ENCODE measurements at regions not wholly inside any gene's neighbourhood (a gene's known extent, or its start where the extent isn't known, plus 50 kb on each side); places are given as distances from the start of the nearest gene placed in this dataset.

DNA sequence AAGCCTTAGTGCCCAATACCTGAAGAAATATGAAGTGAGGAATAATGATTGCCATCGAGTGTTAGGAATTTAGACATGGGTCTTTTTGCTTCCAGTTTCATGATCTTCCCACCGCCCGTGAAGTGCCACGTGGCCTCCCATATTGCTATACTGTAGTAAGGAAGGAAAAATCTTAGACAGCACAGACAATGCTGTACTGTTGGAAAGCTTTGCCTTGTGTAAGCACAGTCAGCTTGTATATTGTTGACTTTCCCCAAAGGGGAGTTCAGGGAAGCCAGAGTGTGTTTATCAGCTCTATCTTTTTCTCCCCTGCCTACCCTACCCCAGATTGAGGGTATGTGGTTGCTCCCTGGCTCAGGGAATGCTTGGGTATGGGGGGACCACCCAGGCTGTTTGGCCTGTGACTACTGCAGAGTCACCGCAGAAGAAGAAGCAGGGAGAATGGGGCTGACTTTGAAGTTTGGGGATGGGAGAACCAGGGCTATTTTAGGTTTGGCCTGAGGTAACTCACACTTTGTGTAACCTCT lies 161.8 kb upstream of the MEF2C start:
- DNase-seq: no peak

DNA sequence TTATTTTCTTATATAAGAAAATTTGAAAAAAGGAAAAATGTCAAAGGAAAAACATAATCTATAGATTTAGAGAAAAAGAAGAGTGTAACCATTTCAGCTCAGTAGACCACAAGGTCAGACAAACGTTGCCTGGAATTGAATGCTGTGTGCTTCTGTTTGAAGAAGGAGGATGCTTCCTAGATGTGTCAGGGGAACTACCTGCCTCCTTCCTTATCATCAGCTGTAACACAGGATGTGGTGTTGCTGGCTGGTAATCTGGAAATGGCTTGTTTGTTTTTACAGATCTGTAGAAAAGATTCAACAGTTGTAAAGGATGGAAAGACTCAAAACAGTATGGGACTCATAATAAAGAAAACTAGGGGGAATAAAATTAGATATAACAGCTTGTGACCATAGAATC lies 160.7 kb upstream of the MEF2C start:
- no peak for DNase-seq

DNA sequence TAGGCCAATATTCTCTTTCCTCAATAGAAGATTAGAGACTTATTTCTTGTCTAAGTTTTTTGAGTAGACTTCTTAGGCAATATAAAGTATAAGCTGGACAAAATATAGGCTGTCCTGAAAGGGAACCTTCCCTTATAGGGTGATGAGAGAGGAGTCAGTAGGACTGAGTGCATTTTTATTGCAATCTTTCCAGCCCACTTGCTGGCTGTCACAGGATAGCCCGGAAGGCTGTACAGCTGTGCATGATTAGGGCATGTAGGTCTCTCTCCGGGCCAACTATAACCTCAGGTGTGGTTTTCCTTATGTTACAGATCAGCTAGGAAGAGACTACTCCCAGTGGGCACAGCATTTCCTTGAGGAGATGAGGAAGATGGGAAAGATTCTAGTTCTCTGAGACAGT lies 159.8 kb upstream of the MEF2C start:
- DNase-seq: no peak

DNA sequence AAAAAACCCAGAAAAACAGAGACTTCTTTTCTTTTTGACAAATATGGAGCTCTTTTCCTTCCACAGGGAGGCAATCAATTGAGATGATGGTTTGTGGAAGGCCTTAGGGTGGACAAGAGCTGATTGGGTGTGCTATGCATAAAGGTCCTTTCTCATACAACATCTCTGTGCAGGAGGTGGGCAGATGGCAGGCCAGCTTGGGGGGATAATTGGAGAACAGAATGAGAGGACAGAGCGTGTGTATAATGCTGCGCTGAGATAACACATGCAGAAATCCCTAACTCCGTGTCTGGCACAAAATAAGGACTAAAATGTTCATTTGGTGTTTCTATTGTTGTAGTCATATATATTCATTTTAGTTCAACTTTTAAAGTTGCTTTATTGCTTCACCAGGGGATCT lies 159.0 kb upstream of the MEF2C start:
- no peak for DNase-seq

DNA sequence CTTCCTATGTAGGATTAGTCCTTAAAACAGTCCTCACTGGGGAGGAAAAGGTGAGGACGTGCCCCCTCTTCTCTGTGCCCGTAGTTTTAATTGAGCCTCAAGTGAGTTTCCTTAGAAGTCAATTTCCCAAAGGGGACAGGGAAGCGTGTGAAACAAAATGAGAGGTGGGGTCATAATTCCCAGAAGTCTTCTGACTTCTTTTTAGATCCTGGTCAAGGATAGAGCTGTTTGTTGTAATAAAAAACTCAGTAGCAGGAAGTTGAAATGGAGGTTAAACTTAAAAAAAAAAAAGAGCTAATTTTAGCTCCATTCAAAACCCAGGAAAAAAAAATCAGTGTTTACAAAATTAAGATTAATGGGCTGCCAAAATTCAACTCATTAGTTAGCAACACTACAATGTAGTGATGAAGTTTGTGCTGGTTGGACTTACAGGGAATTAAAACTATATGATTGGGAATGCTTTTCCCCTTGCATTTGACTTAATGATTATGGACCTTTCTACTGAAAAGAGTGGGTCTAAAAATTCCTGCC lies 158.3 kb upstream of the MEF2C start:
- DNase-seq: no peak

DNA sequence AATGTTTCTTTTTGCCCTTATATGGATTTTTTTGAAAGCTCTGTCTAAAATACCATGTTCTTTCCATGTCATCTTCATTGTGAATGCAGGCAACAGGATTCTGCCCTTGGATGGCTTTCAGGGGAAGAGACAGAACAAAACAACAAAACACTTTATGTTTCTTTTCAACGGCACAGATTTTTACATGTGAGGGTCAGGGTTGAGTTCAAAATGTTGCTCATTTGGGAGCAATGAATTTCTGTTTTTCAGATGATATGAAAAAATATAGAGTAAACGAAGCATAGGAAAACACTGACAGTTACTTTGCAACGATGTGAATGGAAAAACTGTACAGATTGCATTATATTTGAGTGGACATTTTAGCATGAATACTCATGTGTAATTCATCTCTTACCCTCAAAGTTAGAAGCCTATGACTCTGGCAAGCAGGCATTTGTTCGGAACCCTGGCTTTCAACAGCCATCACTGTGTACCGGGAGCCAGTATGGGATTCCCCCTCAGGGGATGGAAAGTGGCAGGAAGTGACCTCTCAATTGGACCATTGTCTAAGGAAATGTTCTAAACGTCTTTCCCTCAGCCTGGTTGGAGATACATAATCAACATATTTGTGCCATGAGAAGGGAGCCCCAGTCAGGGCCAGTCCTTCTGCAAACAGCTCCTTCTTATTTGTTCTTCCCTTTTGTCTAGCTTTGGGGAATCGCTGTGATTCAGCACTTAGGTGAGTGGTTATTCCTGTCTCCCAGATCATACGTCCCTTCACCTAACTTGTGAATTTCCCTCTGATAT lies 153.9 kb upstream of the MEF2C start:
- no peak for DNase-seq

DNA sequence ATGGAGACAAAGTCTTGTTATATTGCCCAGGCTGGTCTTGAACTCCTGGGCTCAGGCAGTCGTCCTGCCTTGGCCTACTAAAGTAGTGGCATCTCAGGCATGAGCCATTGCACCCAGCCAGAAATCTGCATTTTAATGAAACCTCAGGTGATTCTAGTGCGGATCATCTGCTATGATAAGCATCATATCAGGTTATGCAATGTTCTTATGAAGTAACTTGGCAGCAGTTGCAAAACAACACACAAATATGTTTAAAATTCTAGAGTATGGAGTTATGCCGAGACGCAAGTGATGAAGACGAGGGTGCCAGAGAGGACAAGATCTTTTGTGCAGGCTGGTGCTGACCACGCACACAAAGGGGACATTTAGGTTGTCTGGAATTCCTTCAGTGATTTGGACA lies 153.2 kb upstream of the MEF2C start:
- DNase-seq: no peak

DNA sequence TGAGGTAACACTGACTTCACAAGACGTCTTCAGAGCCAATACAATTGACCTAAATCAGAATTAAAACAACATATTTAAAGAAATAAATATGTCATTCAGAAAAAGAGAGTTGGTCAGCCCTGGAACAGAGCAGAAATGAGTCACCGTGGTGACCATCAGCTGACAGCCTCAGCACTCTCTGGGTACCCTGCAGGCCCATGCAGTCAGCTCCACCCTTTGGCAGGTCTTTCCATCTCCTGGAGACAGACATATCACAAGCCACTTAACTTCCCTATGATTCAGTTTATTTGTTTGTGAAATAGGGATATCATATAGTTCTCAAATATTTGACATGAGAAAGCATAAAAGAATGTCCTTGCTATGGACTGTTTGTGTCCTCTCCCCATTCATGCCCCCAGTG lies 151.6 kb upstream of the MEF2C start:
- DNase-seq: no peak

DNA sequence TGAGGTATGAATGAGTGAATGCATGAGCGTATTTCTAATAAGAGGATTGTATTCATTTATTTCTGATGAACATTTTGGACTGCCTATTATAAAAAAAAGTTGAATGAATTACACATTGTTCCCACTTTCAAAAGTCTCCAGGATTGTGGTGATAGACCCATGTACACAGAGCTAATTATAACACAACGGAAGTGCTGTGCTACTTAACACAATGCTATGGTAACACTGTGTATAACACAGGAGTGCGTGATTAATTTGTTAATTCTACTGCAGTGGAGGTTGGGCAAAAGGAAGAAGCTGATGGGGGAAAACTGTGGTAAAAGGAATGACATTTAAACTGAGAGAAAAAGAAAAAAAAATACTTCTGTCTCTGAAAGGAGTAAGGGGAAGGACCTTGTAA lies 147.8 kb upstream of the MEF2C start:
- DNase-seq: no peak

DNA sequence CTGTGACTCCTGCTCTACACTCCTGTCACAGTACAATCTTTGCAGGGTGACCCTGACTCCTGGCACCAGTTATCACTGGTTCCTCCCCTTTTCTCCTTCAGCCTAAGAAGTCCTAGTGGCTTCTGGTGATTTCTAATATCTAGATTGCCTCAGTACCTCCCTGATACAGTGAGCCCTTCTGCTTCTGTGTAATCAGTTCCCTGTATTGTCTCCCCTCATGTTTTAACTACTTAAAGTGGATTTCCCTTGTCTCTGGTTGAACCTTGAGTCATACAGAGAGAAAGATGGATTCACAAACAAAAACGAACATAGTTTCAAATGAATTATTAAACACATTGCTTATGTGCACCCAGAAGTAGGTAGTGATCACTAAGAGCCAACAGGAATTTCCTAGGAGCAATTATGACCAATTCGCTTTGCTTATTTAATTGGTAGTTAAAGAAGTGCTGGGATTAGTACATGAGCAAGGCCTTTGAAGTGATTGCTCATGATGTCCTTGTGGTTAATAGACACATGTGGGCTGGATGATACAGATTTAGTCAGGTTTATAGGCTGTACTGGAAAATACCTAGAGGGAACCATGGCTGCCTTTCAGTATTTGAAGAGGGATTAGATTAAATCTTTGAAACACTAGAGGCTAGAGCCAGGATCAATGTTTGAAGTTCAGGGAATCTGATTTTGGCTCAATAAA lies 145.8 kb upstream of the MEF2C start:
- no peak for DNase-seq

DNA sequence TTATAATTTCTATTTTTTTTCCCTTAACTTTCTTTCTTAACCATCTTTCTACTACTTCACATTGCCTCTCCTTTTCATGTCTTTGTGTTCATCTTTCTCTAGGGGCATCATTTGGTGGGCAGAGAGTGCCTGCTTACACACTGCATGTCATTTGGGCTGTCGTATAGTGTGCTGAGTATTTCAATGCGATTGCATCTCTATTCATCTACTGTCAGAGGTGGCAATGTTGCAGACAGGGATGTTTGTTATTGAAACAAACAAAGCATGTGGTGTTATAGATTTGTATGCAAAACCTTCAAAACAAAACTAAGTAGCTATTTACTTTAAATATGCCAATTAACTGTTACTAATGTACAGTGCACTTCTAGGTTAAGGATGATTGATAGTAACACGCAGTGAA lies 141.1 kb upstream of the MEF2C start:
- no peak for DNase-seq

DNA sequence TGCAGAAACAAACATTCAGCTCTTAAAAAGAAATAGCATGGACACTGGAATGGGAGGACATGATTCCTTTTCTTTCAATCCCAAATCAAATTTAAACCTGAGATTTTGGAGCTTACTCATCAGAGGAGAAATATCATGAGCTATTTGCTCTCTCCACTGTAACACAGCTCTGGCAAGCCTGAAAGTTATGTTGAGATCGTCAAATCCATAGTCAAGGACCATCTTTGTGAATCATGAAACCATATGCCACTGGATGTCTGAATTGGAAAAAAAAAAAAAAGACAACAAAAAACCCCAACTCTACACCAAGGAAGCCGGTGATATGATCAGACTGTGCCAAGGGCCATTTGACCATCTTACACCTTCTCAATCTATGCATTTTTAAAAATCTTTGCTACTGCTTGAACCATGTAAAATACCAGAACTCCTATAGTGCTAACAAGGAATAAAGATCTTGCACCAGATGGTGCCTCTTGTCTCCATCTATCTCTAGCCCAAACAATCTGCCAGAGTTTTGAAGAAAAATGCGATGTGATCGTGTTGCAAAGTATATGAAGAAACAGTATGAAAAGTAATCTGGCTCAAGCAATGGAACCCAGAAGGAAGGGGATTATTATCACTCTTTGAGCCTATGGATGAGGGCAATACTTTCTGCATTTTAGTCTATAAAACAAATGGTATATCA lies 138.1 kb upstream of the MEF2C start:
- DNase-seq: no peak

DNA sequence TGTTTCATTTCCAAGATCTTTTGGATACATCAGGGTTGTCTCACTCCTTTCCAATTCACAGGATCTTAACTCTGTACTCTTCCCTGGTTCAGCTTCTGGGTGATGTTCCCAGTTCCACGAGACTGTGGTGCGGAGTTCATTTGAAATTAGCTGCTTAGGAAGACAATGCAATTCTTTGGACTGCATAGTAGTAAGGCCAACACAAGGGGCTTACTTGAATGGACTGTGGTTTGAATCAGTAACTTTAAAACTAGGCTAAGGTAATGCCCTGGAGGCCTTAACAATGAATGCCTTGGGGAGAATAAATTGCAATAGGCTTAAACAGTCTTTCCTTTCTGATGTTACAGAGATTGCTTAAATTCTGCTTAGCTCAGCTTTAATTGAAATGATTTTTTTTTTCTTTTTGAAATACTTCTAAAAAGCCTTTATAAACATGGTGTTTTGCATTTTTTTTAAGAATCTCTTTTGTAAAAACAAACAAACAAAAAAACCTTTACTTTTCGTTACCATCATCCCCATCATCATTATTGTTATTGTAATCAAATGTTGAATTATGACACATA lies 133.8 kb upstream of the MEF2C start:
- no peak for DNase-seq

DNA sequence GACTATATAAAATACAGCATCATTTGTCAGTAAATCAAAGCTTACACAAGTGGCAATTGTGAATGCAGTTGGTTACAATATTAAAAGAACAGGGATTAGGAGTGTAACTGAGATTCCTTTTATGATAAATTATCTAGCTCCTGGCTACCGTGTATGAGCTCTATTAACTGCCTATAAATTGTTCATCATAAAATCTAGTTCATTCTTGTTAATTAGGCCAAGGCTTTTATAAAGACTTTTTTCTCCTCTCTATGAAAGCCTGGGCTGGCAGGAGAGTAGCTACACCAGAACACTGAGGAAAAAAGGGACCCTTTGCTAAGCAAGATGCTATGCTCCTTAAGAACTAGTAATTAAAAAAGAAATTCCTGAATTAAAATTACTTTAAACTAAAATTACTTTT lies 132.4 kb upstream of the MEF2C start:
- DNase-seq: no peak

DNA sequence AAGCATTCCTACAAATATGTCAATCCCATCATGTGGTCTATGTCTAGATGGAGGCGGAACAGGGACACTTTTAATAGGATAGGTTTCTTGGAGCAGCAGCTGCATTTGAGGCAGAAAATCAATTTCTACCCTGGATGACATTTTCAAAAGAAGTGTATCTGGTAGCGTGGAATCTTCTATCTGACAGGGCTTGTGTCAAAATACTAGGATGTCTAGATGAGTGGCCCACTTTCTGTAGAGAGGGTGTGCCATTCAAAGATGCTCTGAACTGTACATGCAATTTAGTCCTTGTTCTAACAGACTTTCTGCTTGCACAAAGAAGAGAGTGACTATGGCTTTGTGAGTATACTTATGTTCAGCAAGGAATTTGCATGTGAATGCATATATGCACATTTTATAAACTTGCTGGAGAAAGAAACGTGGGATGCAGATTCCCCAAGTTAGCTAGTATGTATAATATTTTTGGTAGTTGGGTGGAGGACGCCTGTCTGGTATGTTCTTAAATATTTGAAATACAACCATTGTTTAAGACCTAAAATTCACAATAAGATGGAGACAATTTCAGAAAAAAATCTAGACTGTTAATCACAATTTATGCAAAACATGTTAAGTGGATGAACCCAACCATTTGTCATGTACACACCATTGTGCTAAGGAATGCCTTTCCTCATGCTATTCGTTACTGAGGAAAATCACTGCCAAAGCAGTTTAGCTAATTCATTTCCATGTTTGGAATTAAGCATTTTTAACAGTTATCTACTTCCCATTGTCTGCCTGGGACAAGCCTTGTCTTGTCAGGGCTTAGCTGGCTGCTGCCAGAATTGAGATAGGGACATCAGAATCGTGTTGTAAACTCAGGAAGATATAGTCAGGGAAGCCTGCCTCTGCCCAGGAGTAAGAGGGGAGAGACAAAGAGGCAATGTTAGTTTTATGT lies 129.1 kb upstream of the MEF2C start:
- DNase-seq: no peak

DNA sequence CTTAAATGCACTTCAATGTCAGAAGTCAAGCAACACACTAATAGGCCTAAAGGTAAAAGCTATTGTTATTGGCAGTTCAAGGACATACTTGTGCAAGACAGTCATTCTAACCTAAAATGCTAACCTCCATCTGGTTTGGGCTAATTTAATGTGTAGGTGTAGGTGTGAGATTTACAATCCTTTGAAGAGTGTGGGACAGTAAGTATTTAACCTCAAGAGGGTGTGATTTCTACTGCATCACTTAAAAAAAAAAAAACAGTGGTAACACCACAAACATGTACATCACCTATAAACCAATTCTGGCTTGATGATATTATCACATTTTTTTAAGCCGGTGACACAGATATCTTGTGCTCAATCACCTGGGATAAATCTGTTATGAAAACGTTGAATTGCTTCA lies 127.5 kb upstream of the MEF2C start:
- DNase-seq: no peak

DNA sequence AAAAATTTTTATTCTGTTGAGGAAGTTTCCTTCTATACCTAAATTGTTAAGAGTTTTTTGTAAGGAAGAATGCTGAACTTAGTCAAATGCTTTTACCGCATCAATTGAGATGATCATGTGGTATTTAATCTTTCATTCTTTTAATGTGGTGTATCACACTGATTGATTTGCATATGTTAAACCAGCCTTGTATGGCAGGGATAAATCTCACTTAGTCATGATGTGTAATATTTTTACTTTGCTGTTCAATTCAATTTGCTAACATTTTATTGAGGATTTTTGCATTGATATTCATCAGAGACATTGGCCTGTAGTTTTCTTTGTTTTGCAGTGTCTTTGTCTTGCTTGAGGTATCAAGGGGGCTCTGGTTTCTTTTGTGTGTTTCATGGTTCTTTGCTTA lies 125.3 kb upstream of the MEF2C start:
- no peak for DNase-seq

DNA sequence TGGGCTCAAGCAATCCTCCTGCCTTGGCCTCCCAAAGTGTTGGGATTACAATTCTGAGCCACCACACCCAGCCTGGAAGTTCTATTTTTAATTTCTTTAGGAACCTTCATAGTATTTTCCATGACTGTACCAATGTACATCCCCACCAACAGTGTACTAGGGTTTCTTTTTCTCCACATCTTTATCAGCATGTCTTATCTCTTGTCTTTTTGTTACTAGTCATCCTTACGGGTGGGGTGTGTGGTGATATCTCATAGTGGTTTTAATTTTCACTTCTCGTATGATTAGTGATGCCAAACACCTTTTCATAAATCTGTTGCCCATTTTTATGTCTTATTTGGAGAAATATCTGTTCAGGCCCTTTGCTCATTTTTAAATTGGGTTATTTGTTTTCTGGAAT lies 123.0 kb upstream of the MEF2C start:
- no peak for DNase-seq

DNA sequence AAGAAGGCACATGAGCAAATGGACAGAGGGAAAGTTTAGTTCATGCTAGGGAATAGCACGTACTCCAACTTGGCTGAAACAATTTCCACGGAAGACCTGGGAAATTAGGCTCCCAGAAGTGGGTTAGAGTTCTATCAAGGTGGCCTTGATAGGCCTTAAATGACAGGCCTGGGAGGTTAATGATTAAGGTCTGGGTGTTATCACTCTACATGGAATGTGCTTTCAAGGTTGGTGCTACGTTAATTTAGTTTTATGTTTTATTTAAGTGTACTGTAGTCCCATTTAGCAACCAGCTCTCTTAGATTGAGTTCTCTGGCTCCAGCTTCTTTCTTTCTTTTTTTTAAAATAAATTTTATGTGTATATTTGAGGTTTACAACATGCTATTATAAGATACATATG lies 121.4 kb upstream of the MEF2C start:
- no peak for DNase-seq

DNA sequence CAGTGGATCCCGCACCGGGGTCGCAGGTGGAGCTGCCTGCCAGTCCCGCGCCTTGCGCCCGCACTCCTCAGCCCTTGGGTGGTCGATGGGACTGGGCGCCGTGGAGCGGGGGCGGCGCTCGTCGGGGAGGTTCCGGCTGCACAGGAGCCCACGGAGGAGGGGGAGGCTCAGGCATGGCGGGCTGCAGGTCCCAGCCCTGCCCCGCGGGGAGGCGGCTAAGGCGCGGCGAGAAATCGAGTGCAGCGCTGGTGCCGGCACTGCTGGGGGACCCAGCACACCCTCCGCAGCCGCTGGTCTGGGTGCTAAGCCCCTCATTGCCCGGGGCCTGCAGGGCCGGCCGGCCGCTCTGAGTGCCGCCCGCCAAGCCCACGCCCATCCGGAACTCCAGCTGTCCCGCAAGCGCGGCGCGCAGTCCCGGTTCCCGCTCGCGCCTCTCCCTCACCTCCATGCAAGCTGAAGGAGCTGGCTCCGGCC lies 120.6 kb upstream of the MEF2C start:
- no peak for DNase-seq

DNA sequence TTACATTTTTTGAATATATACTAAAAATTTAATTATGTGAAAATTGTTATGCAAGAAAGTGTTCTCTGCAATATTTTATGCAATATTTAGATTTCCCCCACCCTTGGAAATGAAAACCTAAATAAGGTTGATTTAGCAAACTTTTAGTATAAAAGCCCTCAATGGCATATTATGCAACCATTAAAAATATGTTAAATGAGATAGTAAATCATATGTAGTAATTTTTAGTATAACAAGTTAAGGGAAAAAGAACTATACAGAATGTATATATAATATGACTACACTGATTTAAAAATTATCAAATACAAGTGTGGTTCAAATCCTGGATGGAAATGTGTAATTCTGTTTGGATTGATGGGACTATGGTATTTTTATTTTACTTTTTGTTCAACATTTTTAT lies 116.9 kb upstream of the MEF2C start:
- no peak for DNase-seq

DNA sequence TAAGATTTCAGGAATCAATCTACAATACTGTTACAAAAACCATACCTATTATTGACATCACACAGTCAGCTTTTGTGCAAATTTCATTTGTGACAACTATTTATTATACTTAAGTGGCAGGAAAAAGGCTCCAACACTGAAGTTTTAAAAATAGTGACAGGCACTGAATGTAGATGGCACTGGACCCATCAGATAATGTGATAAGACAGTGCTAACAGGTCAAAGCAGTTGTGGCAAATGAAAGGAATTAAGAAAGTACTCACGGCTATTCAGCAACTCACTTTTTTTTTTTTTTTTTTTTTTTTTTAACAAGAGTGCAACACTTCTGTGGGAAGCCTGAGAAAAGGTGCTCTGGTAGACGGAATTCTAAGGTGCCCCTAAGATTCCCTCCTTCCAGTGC lies 115.0 kb upstream of the MEF2C start:
- no peak for DNase-seq
